HG03103 (cell line): ENCODE measurements at regions not wholly inside any gene's neighbourhood (a gene's known extent, or its start where the extent isn't known, plus 50 kb on each side); places are given as distances from the start of the nearest gene placed in this dataset.
"Not testable (repeated sequence)": the region's sequence is repeated elsewhere in the genome, so short reads cannot be mapped to it uniquely, and the experiment has no call there.

Source experiments
- ATAC-seq: cut with Tn5 transposase; IDR thresholded peaks from one replicate; pipeline ENCODE4 v1.9.1; 2021; ENCODE audit warnings: low read depth; ENCODE audit not compliant: unreplicated experiment

DNA sequence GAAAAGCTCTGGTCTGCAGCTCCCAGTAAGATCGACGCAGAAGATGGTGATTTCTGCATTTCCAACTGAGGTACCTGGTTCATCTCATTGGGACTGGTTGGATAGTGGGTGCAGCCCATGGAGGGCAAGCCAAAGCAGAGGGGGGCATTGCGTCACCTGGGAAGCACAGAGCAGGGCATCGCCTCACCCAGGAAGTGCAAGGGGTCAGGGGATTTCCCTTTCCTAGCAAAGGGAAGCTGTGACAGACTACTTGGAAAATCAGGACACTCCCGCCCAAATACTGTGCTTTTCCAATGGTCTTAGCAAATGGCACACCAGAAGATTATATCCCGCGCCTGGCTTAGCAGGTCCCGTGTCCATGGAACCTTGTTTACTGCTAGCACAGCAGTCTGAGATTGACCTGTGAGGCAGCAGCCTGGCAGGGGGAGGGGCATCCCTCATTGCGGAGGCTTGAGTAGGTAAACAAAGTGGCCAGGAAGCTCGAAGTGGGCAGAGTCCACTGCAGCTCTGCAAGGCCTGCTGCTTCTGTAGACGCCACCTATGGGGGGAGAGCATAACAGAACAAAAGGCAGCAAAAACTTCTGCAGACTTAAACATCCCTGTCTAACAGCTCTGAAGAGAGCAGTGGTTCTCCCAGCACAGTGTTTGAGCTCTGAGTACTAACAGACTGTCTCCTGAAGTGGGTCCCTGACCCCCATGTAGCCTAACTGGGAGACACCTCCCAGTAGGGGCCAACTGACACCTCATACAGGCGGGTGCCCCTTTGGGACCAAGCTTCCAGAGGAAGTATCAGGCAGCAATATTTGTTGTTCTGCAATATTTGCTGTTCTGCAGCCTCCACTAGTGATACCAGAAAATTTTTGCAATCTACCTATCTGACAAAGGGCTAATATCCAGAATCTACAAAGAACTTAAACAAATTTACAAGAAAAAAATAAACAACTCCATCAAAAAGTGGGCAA lies 871.7 kb downstream of the IGSF11 start:
- not testable (repeated sequence) for ATAC-seq

GRCh38 chr3:118165413-118165812 lies 869.2 kb downstream of the IGSF11 start:
- ATAC-seq: no peak

GRCh38 chr3:118167571-118167970 lies 867.1 kb downstream of the IGSF11 start:
- ATAC-seq: no peak

DNA sequence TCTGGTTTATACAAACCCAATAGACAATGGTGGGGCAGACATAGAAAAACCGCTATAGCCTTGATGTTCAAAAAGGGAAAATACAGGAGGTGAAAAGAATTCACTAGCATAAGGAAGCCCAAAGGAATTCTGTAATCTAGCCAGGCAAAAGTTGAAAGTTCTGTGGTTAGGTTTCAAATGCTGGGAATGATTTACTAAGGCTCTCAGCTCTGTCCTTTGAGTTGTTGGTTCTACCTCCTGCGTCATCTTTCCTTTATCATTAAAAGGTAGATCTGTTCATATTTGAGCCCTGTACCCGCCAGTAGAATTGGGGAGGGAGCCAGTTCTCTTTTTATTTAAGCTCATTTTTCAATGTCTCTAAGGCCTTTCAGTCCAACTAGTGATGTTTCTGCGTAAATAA lies 866.5 kb downstream of the IGSF11 start:
- no peak for ATAC-seq

DNA sequence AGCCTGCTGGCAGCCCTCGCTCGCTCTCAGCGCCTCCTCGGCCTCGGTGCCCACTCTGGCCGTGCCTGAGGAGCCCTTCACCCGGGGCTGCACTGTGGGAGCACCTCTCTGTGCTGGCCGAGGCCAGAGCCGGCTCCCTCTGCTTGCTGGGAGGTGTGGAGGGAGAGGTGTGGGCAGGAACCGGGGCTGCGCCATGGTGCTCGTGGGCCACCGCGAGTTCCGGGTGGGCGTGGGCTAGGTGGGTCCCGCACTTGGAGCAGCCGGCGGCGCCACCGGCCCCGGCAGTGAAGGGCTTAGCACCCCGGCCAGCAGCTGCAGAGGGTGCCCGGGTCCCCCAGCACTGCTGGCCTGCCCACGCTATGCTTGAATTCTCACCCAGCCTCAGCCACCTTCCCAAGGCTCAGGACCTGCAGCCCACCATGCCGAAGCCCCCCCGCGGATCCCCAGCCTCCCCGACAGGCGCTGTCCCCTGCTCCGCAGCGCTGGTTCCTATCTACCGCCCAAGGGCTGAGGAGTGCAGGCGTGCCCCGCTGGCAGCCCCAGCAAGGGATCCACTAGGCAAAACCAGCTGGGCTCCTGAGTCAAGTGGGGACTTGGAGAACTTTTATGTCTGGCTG lies 863.3 kb downstream of the IGSF11 start:
- no peak for ATAC-seq

- no peak for ATAC-seq
Observed at GRCh38 chr3:118180853-118181252, 853.8 kb downstream of the IGSF11 start.

DNA sequence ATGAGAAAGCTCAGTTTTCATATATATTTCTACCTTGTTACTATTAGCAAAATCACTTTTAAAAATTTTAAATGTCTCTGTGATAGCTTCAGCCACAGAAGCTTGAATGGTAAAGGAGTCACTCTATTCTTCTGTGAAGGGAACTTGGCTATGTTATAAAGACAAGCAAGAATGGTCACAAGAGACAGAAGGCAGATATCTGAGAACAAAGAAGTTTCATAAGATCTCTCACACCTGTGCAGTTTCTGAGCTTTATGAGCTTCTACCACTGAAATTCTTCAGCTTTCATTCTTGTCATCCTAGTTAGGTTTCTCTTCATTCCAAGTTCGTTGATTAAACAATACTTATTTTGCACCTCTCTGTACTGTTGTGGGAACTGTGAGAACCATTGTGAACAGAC lies 853.4 kb downstream of the IGSF11 start:
- ATAC-seq: no peak

DNA sequence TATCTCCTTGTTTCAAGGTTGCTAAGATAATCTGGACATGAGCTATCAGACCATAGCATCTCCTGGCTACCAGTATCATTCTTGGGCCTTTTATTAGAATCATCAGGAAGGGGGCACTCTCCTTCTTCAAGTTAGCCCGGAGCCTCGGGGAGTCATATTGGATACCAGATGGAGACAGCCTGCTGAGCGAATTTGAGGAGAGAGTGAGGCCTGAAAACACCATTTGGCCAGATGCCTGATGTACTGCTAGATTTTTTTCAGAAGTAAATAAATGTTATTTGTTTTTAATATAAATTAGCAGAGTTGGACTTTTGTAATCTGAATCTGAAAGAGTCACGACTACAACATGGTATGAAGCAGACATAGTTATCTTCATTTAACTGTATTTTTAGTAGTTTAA lies 848.6 kb downstream of the IGSF11 start:
- no peak for ATAC-seq

GRCh38 chr3:118187221-118187620 lies 847.4 kb downstream of the IGSF11 start:
- no peak for ATAC-seq

DNA sequence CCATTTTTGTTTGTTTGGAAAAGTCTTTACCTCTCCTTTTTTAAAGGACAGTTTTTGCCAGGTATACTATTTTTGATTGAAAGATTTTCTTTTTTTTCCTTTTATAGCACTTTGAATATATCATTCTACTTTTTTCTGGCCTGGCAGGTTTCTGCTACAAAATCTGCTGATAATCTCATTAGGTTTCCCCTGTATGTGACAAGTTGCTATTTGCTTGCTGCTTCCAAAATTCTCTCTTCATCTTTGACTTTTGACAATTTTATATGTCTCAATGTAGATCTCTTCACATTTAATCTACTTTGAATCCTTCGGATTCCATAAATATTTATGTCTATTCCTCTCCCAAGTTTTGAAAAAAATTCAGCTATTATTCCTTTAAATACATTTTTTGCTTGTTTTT lies 838.5 kb downstream of the IGSF11 start:
- no peak for ATAC-seq

GRCh38 chr3:118199044-118199443 lies 835.6 kb downstream of the IGSF11 start:
- ATAC-seq: no peak

- ATAC-seq: no peak
Observed at GRCh38 chr3:118204052-118204656, 830.5 kb downstream of the IGSF11 start.

DNA sequence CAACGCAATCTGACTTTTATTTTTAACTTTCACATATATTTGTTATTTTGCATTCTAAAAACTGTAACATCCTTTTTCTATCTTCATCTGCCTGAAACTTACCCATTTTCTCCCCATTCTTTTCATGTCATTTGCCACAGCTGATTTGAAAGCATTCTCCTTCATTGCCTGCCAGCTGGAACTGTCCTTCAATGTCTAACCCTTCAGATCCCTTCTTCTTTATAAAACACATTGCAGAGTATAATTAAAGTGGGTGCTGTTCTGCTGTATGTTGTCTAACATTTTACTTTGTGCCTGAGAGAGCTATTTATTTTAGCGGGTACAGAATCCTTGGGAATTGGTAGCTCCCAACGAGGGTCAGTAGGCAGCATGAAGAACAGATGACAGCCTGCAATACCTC lies 827.4 kb downstream of the IGSF11 start:
- no peak for ATAC-seq

DNA sequence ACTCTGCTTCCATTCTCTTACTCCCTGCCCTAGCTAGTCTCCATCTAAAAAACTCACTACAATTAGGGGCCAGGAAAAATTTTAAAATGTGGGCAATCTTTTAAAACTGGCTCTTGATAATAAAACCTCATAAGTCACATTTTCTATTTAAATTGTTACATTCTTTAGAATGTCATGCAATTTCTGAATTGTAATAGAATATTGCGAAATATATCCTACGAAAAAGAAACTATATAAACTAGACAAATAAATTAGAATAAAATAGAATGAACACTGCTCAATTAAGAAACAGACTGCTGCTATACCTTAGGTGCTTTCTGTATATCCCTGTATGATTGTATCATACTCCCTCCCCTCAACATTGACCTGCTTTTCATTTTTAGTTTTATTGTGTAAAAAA lies 826.0 kb downstream of the IGSF11 start:
- ATAC-seq: no peak

GRCh38 chr3:118213892-118214291 lies 820.8 kb downstream of the IGSF11 start:
- no peak for ATAC-seq

GRCh38 chr3:118226206-118226605 lies 808.4 kb downstream of the IGSF11 start:
- no peak for ATAC-seq

DNA sequence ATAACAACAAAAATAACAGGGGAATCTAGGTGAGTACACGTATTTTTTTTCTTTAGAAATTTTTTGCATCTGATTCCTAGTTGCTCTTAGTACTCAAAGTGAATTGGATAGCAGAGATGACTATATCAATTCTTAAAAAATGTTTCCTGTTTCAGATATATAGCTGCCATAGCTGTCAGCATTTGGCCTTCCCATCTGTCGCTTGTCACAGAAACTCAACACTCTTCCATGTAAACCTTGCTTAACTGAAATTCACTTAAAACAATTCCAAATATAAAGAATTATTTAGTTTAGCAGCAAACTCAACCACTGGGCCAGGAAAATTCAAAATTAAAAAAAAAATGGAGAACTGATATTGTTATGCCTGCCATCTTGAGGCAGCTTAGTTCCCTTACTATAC lies 807.5 kb downstream of the IGSF11 start:
- no peak for ATAC-seq

DNA sequence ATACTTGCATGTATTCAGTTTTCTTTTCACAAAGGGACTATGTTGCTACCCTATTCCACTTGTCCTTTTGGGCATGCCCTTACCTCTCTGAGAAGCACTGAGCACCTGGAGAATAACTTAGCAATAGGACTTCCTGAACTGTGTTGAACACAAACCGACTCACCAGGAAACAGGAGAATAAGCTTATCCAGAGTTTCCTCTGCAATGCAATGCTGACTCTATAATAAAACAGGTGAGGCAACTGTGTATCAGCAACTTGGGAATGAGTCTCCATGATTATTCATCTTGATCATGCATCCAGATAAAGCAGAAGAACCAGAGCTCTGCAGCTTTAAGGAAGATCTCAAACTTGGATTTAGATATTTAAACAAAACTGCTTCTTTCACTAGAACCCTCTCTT lies 806.5 kb downstream of the IGSF11 start:
- ATAC-seq: no peak

DNA sequence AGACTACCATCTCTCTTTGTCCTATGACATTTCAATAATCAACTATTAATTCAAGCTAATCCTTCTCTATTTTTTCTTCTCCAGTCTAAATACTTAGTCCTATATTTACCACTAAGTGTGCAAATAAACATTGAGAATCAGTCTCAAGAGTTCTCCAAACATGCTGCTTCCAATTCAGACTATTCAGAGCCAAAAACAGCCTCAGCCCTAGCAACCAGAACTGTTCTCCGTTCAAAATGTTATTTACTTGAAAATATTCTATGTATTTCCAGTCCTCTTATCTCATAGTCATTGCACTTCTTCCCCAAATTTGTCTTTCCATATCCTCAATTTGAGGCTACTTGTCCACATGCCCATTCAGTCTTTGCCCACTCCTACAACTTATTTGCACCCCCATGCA lies 805.5 kb downstream of the IGSF11 start:
- ATAC-seq: no peak

DNA sequence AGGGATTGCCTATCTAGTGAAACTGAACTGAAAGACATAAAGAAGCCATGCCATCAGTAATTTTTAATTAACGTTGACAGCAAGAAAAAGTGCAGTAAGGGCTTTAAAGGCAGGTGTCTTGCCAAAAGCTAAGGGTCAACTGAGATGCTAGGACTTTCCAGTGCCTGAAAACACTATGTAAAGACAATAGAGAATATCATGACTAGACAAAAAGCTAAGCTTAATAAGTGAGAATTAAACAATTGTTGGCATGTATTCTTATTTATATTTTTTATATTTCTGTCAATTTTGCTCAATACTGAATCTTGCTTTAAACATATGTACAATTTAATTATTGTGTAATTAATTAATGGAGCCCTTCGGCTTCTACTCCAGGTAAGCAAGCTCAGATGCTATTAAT lies 803.1 kb downstream of the IGSF11 start:
- ATAC-seq: no peak

- no peak for ATAC-seq
Observed at GRCh38 chr3:118239253-118239652, 795.4 kb downstream of the IGSF11 start.

GRCh38 chr3:118244761-118245160 lies 789.9 kb downstream of the IGSF11 start:
- no peak for ATAC-seq
